NCI-H510A treated with DMSO at 0.1 percent for 48 hours (cell line): ENCODE measurements at regions not wholly inside any gene's neighbourhood (a gene's known extent, or its start where the extent isn't known, plus 50 kb on each side); places are given as distances from the start of the nearest gene placed in this dataset.

Experiments used
- DNase-seq: peaks from one replicate; lab custom pipeline; 2025; lab: John Stamatoyannopoulos, UW

GRCh38 chr2:235358981-235359471, 134.8 kb upstream of the AGAP1 start:
- no peak for DNase-seq

GRCh38 chr2:235360446-235360845, 133.4 kb upstream of the AGAP1 start:
- DNase-seq, result no peak

GRCh38 chr2:235365743-235366142, 128.1 kb upstream of the AGAP1 start:
- DNase-seq, result no peak

- DNase-seq, result no peak
Observed at GRCh38 chr2:235366390-235366789, 127.5 kb upstream of the AGAP1 start.

GRCh38 chr2:235366807-235367206, 127.0 kb upstream of the AGAP1 start:
- DNase-seq, result no peak

- DNase-seq, result peak; percentile 10
Observed at GRCh38 chr2:235371018-235371417, 122.8 kb upstream of the AGAP1 start.

GRCh38 chr2:235373171-235373570, 120.7 kb upstream of the AGAP1 start:
- no peak for DNase-seq

GRCh38 chr2:235377176-235377575, 116.7 kb upstream of the AGAP1 start:
- no peak for DNase-seq

GRCh38 chr2:235378246-235378645, 115.6 kb upstream of the AGAP1 start:
- no peak for DNase-seq

- DNase-seq, result no peak
Observed at GRCh38 chr2:235378944-235379343, 114.9 kb upstream of the AGAP1 start.

GRCh38 chr2:235381261-235381912, 112.5 kb upstream of the AGAP1 start:
- no peak for DNase-seq

GRCh38 chr2:235382179-235382578, 111.7 kb upstream of the AGAP1 start:
- no peak for DNase-seq

GRCh38 chr2:235382601-235383000, 111.2 kb upstream of the AGAP1 start:
- no peak for DNase-seq

- DNase-seq, result no peak
Observed at GRCh38 chr2:235383272-235383843, 110.5 kb upstream of the AGAP1 start.

GRCh38 chr2:235384624-235385023, 109.2 kb upstream of the AGAP1 start:
- DNase-seq, result no peak

GRCh38 chr2:235389626-235390025, 104.2 kb upstream of the AGAP1 start:
- no peak for DNase-seq

- DNase-seq, result no peak
Observed at GRCh38 chr2:235390108-235390815, 103.6 kb upstream of the AGAP1 start.

- DNase-seq, result no peak
Observed at GRCh38 chr2:235390816-235391194, 103.0 kb upstream of the AGAP1 start.

GRCh38 chr2:235391921-235392615, 101.8 kb upstream of the AGAP1 start:
- DNase-seq, result no peak

GRCh38 chr2:235394278-235394828, 99.5 kb upstream of the AGAP1 start:
- no peak for DNase-seq

GRCh38 chr2:235396071-235396846, 97.6 kb upstream of the AGAP1 start:
- DNase-seq, result no peak

GRCh38 chr2:235398321-235398720, 95.5 kb upstream of the AGAP1 start:
- DNase-seq, result no peak
